ENCODE measurements at regions not wholly inside any gene's neighbourhood (a gene's known extent, or its start where the extent isn't known, plus 50 kb on each side); places are given as distances from the start of the nearest gene placed in this dataset.

- DNase-seq (ENCODE audit: extremely low read depth, low read depth): no peak
Observed at GRCh38 chr9:20125727-20126126, 336.9 kb upstream of the SLC24A2 start.

DNA sequence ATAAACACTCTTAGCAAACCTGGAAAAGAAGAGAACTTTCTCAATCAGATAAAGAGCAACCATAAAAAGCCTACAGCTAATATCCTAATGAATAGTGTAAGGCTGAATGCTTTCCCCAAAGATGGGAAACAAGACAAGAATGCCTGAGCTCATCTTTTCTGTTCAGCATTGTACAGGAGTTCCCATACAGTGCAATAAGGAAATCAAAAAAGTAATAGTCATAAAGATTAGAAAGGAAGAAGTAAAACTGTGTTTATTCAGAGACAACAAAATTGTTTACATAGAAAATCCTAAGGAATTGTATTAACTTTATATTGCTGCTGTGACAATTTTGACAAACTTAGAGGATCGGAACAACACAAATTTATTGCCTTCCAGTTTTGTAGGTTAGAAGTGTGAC lies 330.7 kb upstream of the SLC24A2 start:
- no peak for DNase-seq (ENCODE audit: extremely low read depth, low read depth)

GRCh38 chr9:20117986-20118385 lies 329.1 kb upstream of the SLC24A2 start:
- no peak for DNase-seq (ENCODE audit: extremely low read depth, low read depth)

DNA sequence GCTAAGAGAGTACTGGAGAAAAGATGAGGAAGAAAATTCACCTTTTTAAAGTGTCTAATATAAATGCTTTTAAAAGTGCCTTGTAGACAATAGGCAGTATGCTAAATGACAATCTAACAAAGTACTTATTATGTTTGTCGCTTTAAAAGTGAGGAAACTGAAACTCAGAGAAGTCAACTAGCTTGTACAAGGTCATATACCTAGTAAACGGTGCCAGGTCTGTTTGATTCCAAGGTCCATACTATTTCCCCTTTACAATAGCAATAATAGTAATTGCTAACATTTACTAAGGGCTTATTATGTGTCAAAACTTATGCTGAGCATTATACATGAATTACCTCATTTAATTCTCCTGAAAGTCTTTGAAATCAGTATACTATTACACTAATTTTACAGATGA lies 328.6 kb upstream of the SLC24A2 start:
- no peak for DNase-seq (ENCODE audit: extremely low read depth, low read depth)

GRCh38 chr9:20114974-20115373 lies 326.1 kb upstream of the SLC24A2 start:
- DNase-seq (ENCODE audit: extremely low read depth, low read depth): no peak

GRCh38 chr9:20112205-20112783 lies 323.5 kb upstream of the SLC24A2 start:
- no peak for DNase-seq (ENCODE audit: extremely low read depth, low read depth)

DNA sequence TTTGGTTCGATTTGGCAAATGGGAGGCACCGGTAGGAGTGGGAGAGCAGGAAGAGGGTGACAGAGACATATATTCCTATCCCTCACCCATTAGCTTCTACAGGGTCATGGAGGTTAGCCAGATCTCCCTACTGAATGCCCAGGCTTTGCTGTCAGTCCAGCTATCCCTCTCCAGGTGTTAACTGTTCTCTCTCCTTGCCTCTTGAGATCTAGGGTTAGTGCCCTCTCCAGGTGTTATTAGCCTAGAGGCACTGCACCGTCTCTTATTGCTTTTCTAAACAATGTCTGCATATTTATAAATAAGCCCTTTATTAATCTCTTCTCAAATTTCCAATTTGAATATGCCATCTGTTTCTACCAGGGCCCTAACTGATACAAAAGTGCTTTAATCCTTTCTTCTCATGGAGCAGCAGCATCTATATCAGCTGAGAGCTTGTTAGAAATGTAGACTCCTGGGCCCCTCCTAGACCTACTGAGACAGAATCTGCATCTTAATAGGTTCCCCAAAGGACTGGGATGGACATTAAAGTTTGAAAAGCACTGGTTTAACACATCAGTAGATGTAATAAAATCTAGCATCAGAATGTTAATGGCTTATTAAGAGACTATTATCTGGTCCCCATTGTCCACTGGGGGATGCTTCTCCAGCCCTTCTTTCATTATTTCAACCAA lies 322.5 kb upstream of the SLC24A2 start:
- DNase-seq (ENCODE audit: extremely low read depth, low read depth): no peak

DNA sequence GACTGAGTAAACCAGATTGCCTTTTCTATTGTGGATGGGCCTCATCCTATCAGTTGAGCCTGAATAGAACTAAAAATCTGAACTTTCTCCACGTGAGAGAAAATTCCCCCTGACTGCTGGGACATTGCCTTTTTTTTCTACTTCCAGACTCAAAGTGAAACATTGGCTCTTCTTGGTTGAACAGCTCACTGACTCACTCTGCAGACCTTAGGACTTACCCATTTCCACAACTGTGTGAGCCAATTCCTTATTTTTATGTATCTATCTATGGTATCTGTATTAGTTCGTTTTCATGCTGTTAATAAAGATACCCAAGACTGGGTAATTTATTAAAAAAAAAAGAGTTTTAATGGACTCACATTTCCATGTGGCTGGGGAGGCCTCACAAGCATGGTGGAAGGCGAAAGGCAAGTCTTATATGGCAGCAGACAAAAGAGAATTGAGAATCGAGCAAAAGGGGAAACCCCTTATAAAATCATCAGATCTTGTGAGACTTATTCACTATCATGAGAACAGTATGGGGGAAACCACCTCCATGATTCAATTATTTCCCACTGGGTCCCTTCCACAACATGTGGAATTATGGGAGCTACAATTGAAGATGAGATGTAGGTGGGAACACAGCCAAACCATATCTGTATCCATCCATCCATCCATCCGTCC lies 306.7 kb upstream of the SLC24A2 start:
- DNase-seq (ENCODE audit: extremely low read depth, low read depth): no peak

GRCh38 chr9:20092561-20092960 lies 303.7 kb upstream of the SLC24A2 start:
- DNase-seq (ENCODE audit: extremely low read depth, low read depth): no peak

DNA sequence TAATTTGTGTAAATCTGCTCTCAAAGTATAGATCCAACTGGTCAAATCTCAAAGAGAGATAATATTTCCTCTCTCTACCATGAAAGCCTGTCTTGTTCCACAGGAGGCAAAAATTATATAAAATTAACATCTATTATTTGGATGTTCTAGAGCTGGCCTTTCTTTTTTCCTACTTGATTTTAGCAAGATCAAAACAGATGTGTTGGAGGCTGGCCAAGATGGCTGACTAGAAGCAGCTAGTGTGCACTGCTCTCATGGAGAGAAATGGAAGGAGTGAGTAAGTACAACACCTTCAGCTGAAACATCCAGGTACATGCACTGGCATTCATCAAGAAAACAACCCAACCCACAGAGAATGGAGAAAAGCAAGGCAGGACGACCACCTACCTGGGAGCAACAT lies 298.6 kb upstream of the SLC24A2 start:
- no peak for DNase-seq (ENCODE audit: extremely low read depth, low read depth)

GRCh38 chr9:20085842-20086241 lies 297.0 kb upstream of the SLC24A2 start:
- no peak for DNase-seq (ENCODE audit: extremely low read depth, low read depth)

DNA sequence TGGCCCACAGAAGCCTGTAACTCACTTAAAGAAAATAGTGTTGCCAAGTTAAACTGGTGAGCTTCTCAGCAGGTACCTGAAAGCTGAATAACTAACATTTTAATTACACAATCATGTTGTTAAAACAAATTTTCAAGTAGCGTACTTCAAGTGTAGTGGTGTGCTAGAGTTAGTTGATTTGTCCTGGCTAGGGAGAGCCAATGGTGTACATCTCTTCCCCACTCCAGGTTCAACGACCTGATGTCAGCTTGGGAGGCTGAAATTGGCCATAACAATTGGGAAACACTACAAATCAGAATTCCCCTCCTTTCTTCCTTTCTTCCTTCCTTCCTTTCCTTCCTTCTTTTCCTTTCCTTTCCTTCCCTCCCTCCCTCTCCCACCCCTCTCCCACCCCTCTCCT lies 295.3 kb upstream of the SLC24A2 start:
- DNase-seq (ENCODE audit: extremely low read depth, low read depth): no peak

DNA sequence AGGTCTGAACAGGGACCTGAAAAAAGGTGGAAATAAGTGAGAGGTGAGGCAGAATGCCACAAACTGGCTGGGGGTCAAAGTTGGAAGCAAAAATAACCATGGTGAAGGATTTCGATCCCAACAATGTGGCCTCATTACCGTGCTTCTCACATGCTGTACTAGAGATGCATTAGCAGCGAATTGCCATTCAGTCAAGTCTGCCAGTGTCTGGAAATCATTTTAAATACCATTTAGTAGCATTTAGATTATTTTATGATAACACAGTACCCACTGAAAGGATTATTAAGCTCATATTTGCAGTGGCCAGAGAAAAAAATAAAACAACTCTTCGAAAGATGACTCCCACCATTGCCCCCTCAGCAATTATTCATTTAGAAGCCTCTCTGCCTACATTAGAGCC lies 294.6 kb upstream of the SLC24A2 start:
- DNase-seq (ENCODE audit: extremely low read depth, low read depth): no peak

DNA sequence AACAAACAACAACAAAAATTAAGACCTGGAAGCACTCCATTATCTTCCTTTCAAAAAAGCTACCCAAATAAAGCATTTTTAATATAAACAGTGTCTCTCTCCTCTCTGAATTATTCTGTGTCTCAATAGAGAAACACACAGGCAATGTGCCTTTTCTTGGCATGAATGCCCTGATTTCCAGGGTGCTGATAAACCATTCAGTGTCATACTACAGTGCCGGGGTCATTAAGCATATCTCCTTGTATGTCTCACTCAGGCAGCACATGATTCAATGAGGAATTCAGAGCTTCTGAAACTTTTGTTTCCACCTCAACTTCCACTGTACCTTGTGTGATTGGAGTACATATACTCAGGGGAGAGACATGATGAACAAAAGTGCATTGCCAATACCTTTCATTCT lies 294.0 kb upstream of the SLC24A2 start:
- DNase-seq (ENCODE audit: extremely low read depth, low read depth): no peak

DNA sequence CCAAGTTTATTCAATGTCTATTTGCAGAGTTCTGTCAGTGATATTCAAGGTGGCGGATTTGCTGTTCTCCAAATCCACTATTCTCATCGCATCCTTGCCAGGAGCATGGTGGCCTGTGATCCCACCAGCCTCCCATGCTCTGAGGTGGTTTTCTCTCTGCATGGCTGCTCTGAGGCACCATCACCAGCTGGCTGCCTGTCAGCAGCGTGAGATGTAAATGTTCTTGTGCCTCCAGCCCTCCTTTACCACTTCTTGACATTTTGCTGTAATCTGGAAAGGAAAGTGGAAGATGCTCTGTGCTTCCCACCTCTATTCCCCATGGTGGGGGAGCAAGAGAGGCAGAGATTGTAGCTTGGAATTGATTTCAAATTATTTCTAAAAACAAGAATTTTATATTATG lies 293.6 kb upstream of the SLC24A2 start:
- no peak for DNase-seq (ENCODE audit: extremely low read depth, low read depth)

GRCh38 chr9:20078246-20078645 lies 289.4 kb upstream of the SLC24A2 start:
- no peak for DNase-seq (ENCODE audit: extremely low read depth, low read depth)

- DNase-seq (ENCODE audit: extremely low read depth, low read depth): no peak
Observed at GRCh38 chr9:20074291-20074690, 285.5 kb upstream of the SLC24A2 start.

DNA sequence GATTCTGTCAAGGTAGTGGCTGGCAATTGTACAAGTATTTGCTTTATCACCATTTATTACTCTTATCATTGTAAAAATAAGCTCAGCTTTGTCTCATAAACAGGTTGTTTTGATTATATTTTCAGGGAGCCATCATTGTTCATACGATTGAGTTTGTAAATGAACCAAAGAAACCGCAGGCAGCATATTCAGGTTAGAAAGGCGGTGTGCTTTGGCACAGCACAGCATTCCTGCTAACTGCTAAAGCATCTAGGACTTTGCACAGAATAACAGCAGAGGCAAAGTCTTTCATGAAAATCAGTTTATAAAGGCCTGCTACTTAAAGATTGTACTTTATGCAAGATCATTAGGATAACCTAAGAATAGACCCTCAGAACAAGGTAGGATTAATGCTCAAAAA lies 281.5 kb upstream of the SLC24A2 start:
- no peak for DNase-seq (ENCODE audit: extremely low read depth, low read depth)

DNA sequence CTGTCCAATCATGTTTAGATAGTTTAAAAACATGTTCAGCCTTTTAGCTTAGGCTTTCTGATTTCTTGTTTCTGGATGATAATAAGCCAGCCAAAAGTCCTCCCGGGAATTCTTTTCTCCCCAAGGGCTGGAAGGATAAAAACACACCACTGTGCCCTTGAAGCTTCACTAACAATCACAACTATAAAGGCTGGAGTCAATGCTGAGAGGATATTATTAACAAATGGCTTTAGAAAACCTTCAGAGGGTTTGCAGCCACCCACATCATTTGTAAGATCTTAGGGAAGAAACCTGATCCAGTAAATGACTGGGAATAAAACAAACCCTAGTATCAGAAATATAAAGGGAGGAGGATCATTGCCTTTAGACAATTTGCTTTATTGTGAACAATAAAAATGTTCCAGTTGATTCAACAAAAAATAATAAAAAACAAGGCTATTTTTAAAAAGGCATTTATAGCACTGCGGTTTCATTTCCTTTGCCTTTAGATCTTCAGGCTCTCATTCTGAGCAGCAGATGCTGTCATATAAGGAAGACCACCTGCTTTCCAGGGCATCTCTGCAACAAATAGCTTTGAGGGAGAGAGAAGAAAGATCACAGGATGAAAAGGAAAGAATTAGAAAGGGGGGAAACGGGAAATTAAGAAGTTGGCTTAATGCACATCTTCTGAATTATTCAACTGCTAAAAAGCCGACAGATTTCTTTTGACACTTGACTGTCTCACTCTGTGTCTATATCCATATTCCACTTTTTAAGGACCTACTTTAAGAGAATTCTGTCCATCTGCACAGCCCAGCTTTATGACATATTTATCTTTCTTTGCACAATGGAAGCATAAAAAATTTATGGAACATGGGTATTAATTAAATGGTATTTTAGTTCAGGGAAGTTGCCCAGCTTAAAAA lies 277.2 kb upstream of the SLC24A2 start:
- no peak for DNase-seq (ENCODE audit: extremely low read depth, low read depth)

GRCh38 chr9:20065046-20065445 lies 276.2 kb upstream of the SLC24A2 start:
- no peak for DNase-seq (ENCODE audit: extremely low read depth, low read depth)

DNA sequence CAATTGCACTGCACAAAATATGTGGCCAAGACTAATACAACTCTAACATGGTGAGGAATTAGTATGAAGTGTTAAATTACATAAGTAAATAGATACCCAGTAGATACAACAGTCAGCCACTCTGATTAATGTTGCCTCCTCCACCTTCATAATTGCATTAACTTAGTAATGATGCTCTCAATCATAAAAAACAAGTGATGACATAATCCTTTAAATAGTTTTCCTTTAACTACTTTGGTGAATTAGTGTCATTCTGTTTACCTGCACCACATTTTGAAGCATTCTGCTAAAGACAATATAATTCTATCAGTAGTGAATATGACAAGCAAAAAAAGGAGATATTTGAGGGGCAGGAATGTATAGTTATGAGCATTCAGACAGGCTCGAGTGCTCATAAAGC lies 265.9 kb upstream of the SLC24A2 start:
- no peak for DNase-seq (ENCODE audit: extremely low read depth, low read depth)
